ENCODE measurements at regions not wholly inside any gene's neighbourhood (a gene's known extent, or its start where the extent isn't known, plus 50 kb on each side); places are given as distances from the start of the nearest gene placed in this dataset.

DNA sequence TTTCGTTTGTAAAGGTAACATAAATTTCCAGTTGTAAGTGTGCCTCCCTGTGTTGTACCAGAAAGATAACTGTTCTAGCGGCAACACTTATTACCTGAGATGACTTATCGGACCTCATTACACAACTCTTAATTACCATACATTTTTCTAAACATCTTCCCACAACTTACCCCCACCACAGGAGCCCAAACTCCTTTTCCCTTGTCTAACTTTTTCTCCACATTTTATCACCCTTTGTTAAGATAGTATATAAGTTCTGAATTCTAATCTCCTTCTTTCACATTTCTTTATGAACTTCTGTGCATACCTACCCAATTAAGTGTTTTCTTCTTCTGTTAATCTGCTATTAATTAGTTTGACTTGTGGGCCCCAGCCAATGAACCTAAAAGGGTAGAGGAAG is 143.7 kb upstream of the CAMK1G start:
- TF ChIP-seq FOXP2 (optimal IDR thresholded peaks at IDR 0.05; ENCODE audit: borderline replicate concordance, extremely low read depth, extremely low read length, insufficient read depth) = no peak
- TF ChIP-seq, protein P1, sequence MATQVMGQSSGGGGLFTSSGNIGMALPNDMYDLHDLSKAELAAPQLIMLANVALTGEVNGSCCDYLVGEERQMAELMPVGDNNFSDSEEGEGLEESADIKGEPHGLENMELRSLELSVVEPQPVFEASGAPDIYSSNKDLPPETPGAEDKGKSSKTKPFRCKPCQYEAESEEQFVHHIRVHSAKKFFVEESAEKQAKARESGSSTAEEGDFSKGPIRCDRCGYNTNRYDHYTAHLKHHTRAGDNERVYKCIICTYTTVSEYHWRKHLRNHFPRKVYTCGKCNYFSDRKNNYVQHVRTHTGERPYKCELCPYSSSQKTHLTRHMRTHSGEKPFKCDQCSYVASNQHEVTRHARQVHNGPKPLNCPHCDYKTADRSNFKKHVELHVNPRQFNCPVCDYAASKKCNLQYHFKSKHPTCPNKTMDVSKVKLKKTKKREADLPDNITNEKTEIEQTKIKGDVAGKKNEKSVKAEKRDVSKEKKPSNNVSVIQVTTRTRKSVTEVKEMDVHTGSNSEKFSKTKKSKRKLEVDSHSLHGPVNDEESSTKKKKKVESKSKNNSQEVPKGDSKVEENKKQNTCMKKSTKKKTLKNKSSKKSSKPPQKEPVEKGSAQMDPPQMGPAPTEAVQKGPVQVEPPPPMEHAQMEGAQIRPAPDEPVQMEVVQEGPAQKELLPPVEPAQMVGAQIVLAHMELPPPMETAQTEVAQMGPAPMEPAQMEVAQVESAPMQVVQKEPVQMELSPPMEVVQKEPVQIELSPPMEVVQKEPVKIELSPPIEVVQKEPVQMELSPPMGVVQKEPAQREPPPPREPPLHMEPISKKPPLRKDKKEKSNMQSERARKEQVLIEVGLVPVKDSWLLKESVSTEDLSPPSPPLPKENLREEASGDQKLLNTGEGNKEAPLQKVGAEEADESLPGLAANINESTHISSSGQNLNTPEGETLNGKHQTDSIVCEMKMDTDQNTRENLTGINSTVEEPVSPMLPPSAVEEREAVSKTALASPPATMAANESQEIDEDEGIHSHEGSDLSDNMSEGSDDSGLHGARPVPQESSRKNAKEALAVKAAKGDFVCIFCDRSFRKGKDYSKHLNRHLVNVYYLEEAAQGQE (IDR thresholded peaks at IDR 0.05; ENCODE audit: insufficient read depth in 1 of 2, low read depth in 2 of 2, low read length in 2 of 2) = no peak
- TF ChIP-seq POLR2AphosphoS5 (IDR thresholded peaks at IDR 0.05; ENCODE audit: low read depth, low read length) = no peak
- TF ChIP-seq SIN3A (IDR thresholded peaks at IDR 0.05; ENCODE audit: borderline replicate concordance, insufficient read depth, low read length) = no peak

Measured in PFSK-1 (cell line).